OCI-M2 (cell line): ENCODE measurements at regions not wholly inside any gene's neighbourhood (a gene's known extent, or its start where the extent isn't known, plus 50 kb on each side); places are given as distances from the start of the nearest gene placed in this dataset.

Experiments
- DNase-seq: peaks from one replicate; lab custom pipeline; 2025; ENCODE audit not compliant: unreplicated experiment; lab: John Stamatoyannopoulos, UW

DNA sequence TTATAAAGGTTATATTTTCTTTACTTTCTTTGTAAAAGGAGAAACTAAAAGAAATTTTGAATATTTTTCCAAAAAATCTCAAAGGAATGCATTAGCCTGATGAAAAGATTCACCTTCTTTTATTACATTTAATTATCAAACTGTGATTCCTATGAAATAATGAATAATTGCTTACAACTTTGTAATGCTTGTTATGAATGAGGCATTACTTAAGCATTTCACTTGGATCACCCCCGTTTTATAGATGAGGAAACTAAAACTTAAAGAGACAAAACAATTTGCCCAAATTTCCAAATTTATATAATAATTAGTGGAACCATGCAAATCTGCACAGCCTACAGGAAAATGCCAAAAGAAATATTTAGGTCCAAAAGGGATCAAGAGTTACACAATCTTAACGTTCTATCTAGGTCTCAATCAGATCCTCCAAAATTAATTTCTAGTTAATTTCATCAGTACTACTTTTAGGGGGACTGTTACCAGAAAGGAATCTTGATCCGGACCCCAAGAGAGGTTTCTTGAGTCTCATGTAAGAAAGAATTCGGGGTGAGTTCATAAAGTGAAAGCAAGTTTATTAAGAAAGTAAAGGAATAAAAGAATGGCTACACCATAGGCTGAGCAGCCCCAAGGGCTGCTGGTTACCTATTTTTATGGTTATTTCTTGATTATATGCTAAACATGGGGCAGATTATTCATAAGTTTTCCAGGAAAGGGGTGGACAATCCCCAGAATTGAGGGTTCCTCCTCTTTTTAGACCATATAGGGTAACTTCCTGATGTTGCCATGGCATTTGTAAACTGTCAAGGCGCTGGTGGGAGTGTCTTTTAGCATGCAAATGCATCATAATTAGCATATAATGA is 288.0 kb downstream of the ADGB start:
- DNase-seq = no peak

DNA sequence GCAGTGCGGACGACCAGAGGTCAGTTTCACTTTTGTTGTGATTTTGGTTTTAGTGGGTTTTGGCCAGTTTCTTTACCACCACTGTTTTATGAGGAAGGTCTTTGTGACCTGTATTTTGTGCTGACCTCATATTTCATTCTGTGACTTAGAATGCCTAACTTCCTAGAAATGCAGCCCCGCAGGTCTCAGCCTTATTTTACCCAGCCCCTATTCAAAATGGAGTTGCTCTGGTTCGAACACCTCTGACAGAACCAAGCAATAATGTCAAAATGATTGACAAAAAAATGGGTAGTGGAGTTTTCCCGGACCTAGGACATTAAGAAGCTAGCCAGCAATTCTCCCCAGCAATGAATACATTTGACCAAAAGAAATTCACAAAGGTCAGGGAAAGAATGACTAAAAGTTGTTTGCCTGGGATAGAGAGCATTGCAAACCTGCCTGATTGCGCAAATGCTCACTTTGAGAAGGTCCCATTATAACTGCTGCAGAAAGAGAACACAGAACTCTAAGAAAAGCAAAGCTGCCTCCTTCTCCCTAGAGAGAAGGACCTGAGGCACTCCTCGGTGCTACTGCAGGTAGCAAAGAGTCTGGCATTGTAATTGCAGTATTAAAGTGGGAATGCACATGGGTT is 288.8 kb downstream of the ADGB start:
- no peak for DNase-seq

DNA sequence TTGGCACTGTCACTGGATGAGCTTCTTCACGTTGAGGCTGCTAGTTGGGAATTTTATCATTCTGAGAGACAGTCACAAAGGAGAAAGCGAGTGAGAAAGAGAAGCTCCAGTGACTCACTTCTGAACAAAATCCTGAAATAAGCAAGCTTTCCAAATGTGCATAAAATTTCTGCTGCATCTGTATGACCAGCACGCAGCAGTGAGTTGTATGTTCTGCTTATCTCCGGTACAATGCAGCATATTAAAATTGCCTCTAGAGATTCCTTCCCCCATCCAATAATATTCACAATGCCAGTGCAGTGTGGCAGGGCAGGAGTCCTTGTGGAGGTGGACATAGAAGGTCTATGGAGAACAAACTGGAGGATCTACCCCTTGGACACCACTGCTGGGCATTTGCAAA is 290.5 kb downstream of the ADGB start:
- no peak for DNase-seq

DNA sequence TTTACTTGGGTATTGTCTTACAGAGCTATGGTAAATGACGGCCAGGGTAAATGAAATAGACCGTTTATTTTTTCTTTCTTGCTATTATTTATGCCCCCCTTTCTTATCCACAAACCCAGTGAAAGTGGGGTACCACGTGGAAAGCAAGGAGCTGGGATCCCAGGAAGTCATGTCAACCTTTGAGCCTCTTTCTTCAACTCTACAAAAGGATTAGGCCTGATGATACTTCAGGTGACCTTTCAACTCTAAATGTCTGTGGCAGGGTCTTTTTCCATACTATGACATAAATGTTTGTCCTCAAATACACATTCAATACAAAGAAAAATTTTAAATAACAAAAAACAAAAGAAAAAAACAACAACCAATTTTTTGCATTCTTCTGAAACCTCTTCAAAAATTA is 291.4 kb downstream of the ADGB start:
- no peak for DNase-seq

DNA sequence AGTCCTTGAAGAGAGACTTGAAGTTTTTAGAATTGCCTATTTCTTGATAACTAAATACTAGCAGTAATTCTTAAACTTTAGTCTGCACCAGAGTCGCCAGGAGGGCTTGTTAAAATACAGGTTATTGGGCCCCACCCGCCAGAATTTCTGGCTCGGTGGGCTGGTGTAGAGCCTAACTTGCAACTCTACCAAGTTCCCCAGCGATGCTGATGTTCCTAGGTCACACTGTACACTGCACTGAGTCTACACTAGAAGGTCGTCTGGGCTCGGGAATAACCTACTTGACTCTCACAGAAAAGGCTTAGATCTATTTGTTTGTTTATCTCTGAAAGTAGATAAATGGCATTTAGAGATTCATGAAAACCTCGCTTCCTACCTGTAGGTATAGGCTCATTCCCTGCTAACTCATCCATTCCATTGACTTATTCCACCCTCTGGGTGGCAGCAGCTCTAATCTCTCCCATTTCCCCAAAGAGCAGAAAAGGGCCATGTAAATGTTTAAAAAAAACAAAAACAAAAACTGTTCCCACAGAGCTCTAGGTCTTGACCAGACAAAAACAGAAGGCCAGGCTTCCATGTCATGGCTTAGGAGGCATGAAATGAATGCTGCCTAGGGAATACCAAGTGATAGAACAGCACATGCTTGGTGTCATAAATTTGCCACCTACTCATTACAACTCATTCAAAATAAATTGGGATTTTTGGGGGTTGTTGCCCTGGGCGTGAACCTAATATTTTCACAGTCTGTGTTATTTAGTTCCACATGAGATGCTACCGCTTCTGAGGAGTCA is 292.1 kb downstream of the ADGB start:
- no peak for DNase-seq

DNA sequence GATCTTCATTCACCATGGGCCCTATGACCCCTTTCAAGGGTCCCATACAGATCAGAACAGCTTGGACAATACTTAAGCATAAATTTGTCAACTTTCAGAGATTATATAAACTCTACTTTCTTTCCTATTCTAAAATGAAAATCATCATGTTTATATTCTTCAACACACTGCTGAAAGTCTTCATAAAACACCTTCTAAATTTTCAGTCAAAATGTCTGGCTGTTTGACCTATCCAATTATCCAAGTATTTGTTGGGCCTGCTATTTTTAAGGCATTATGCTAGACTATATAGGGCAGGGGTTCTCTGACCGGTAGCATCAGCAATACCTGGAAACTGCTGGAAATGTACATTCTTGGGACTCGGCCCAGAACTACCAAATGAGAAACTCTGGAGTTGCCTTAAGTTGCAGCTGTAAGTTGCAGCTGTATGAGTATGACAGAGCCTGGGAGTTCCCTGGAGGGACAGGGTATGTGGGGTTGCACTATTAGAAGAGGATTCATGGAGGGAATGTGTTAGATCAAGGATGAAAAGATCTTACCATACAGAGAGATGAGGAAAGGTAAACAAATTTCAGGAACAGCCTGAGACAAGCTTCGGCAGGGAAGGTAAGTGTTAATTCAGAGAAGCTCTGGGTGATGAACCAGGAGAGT is 293.0 kb downstream of the ADGB start:
- no peak for DNase-seq

DNA sequence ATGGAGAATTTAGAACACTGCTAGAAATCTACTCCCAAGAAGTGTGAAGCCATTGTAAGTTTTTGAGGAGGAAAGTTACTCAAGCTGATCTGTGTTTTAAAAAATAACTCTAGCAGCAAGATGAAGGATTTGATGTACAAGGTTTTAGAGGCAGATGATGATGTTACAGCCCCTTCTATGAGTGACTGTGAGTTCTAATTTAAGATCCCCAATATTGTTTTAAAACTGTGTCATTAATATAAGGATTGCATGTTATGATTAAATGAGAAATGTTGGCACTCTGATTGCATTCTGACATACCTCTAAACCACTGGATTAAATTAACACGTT is 293.5 kb downstream of the ADGB start:
- DNase-seq = no peak

DNA sequence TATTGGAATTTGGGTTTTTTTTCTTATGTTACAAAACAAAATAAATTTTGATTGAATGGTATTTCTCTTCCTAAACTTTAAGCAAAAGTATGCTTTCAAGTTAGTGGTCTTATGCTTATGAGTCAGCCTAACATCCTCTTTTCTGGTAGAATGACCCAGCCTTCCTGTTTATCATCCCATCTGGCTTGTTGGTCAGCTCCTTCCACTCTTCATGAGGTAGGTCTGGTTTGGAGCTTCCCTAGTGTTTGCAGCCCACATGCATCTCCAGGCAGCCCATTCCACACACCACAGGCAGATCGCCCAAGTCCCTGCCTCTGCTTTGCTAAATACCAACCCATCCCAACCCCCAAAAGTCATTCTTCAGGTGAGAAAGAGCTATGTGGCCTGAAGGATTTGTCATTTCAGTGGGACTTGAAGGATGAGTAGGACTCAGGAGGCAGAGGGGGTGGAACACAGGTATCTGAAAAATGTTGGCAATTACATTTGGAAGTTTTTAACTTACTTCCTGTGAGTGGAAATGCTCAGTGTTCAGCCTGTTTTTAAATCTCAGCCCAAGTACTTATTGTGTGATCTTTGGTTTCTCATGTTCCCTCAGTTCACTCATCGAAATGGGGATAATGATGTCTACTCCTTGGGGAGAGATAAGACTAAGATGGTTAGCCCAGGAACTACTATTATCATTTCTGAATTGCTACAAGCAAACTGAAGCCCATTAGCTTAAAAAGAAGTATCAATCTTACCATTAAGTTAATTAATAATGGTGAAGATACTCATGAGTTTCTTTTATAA is 294.0 kb downstream of the ADGB start:
- no peak for DNase-seq

DNA sequence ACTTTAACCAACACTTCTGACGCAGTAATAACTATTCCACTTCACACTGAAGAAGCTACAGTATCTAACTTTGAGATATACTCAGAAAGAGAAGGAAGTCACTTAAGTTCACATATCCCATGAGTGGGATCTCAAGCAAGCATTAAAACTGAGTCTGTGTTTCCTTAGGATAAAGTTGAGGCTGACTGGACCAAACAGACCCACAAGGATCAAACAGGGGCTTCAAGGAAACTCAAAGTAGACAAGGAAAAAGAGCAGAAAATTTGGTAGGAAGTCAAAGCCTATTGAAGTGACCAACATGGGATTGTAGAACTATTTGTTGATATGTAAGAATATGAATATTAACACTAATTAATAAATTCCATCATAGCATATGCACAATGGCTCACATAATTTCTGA is 294.9 kb downstream of the ADGB start:
- DNase-seq = no peak

DNA sequence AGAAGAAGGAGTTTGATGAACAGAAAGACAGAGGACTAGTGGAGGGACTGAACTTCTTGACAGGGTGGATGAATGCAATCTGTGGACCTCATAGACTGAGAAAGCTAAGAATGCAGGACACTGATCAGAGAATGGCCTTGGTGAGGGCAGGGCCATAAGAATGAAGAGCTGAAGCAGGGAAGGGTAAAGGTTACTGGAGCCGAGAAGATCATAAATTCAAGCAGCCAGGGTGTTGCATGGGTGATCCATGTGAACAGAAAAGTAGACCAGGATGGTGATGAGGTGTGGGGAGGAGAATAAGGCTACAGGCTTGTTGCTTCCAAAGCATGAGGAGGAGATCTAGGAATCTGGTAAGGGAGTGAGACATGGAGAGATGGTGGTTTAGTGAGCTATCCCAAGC is 295.9 kb downstream of the ADGB start:
- no peak for DNase-seq

DNA sequence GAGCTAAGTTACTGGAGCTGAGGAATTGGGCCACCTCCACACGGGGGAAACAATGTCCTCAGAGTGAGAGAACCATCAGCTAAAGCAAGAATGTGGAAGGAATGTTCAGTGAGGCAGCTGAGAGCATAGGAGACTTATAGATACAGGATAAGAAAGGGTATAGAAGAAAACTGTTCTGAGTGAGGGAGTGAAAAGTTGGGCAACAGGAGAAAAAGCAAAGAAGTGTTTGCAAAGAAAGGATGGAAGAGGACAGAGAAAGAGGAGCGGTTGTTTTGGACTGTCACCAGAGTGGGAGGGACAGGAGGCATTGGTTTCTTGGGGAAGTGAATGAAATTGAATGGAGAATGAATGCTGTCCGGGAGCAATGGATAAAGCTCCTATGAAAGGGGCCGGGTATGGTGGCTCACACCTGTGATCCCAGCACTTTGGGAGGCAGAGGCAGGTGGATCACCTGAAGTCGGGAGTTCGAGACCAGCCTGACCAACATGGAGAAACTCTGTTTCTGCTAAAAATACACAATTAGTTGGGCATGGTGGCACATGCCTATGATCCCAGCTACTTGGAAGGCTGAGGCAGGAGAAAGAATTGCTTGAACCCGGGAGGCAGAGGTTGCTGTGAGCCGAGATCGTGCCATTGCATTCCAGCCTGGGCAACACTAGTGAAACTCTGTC is 296.5 kb downstream of the ADGB start:
- no peak for DNase-seq

DNA sequence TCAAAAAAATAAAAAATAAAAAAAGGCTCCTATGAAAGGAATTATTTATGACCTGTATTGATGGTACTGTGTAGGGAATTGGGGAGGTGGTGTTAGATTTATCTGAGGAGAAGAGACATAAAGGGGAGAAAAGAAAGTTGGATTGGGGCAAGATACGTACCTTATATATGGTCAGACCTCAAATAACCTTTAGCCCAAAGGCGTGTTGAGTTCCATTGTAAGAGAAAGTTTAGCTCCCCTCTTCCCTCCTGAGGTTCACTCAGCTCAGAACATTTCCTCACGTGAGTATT is 296.9 kb downstream of the ADGB start:
- no peak for DNase-seq

DNA sequence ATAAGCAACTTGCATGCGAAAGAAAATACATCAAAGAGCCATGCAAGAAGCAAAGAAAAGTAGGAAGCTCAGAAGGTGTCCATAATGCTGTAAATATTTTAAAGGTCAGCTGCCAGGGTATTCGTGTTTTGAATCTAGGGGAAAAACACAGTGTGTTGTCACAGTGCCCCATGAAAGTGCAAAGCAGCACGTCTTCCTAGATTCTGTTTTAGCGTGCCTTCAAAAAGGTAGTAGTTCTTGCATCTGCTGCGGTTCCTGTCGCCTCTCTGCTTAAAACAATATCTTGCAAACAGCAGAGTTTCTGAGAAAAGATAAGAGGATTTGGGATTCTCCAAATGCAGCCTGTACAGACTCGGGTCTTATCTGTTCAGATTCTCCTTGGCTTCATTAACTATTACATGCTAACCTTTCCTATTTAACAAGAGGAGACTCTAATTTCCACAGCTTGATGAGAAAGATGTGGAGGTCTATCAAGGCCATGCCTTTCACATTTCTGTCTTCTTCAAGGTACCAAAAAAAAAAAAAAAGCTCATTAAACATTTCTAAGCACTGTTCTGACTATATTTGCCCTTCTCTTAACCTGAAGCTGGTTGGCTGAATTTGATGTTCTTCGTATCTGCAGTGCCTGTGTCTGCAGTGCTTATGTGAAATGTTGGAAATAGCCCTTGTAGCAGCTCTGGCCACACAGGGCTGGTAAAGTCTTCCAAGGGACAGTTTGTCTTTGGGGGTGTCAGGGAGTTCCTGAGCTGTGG is 297.5 kb downstream of the ADGB start:
- no peak for DNase-seq

DNA sequence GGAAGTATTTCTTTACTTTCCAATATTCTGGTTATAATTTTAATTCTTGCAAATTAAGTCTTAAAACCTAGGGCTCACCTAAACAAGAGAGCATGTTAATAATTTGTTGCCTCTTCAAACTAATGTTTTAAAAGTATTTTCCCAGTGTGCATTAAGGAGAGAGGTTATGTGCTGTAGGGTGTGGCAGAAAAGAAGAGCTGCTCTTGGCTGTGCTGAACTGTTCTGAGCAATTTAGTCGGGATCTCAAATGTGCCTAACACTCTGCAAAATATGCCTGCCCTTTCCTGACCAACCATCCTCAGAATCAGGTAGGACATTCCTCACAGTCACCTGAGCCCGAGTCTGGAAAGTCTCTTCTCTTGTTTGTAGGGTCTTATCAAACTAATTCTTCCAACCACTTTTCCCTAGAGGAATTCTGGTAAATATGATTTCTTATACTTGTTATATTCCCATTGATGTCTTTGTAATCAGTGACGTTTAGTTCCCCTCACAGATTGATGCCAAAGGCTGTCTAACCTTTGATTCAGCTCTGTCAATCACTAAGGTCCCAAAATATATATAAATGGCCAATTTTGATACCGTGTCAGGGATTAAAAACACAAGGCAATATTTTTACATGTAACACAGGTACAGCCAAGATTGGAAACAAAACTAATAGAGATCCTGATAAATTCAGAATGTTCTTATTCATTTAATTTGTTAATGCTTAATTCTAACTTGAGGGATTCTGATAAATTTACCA is 298.4 kb downstream of the ADGB start:
- no peak for DNase-seq

DNA sequence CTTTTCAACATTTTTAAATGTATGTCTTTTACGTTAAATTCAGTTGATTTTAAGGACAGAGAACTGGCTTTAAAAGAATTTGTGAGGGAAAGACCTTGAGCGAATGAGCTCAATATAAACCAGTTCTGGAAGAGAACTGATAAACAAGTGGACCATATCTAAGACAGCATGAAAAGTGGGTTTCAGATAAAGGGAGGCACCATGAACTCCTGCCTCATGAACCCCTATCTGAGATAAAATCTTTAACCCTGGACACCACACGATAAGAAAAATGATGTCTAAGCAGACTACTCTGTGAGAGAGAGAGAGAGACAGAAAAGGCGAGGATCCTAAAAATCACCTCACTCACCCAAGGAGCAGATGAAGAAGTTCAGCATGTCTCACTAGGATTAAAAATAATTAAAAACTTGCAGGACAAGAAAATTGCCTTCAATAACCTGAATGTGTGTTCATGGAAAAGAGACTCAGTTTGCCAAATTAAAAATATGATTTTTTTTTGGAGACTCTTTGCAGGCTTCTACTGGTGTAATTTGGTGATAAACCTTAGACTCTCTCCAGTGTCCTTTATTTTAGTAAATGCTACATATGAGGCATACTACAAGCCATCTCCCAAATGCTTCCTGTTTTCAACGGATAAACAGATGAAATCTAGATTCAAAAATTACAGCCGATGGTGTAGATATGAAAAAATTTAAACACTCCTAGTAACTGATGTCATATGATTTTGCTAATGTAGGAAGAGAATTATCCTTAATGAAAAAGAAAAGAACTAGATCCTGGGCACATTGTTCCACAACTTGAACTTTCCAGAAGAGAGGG is 299.5 kb downstream of the ADGB start:
- no peak for DNase-seq

DNA sequence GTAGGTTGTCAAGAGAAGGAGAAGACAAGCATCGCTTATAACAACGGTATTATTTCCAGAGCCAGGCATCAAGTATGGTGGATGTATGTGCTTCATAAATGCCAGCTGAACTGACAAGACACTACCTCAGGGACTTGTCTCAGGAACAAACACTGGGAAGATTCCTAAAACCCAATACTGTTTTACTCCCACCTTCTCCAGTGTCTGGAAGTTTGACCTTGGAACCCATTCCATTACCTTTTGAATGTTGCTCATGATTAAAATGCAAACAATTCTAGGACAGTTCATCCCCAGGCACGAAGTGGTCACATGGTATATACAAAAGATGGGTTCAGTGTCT is 300.1 kb downstream of the ADGB start:
- no peak for DNase-seq

DNA sequence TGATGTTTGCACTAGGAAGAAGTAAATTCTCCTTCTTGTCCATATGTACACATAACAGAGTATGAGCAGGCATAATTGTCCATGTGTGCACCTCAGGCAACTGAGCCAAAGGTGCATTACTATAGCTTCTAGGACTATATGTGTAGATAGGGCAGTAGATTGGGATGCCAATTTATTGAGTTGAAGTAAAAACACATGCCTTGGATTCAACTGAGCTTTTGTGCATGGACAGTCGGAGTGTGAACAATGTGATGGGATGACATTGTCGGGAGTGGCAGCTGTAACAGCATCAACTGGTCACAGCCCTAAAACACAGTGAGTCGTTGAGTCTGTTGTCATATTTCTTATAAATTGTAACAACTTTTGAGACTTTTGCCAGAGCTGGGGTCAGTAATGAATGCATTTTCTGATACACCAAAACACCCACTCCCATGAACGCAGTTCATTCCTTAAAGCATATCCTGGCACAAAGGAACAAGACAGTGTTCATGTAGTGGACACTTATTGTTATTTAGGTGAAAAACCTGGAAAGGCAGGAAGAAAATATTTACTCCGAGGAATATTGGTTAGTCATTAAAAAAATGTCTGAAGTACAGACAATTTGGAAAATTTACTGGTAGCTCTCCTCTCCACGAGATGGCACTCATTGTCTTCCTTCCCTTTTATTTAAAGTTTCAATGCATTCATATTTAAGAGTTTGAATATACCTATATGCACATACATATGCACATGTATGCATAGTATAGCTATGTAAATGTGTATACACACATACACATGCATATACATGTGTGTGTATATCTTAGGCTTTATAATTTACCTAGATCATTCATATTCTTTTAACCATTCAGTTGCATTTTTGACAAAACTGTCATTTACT is 302.0 kb upstream of the STXBP5 start:
- peak; percentile 66 for DNase-seq
